GM23338 (cell line): ENCODE measurements at regions not wholly inside any gene's neighbourhood (a gene's known extent, or its start where the extent isn't known, plus 50 kb on each side); places are given as distances from the start of the nearest gene placed in this dataset.

Experiments
- ATAC-seq: fragments of 200-7000 bp; cut with Tn5 transposase; 3 replicates; pipeline ENCODE4 v1.9.1; 2020
- DNase-seq: peaks from one replicate; pipeline ENCODE4 v3.0.0-alpha.2; 2015; ENCODE audit warnings: low spot score
- H2AFZ ChIP-seq: fragments of 200-600 bp; sonication (generic); 2 replicates; pipeline ENCODE4 v1.8.0; 2016; ENCODE audit warnings: antibody characterized with exemption, mild to moderate bottlenecking, moderate library complexity
- H3F3A ChIP-seq: fragments of 200-600 bp; sonication (generic); replicated peaks from 2 replicates; pipeline ENCODE4 v1.8.0; 2017; ENCODE audit warnings: antibody characterized with exemption, mixed run types, low read depth
- H3K27ac ChIP-seq: fragments of 200-600 bp; sonication (generic); 2 replicates; pipeline ENCODE4 v1.6.1; 2016; ENCODE audit warnings: low read depth
- H3K27me3 ChIP-seq: fragments of 200-600 bp; sonication (generic); 2 replicates; pipeline ENCODE4 v1.8.0; 2016; ENCODE audit warnings: mild to moderate bottlenecking, mixed run types, moderate library complexity; ENCODE audit not compliant: insufficient read depth
- H3K36me3 ChIP-seq: fragments of 200-600 bp; sonication (generic); 2 replicates; pipeline ENCODE4 v1.8.0; 2016; ENCODE audit warnings: mild to moderate bottlenecking; ENCODE audit not compliant: insufficient read depth
- H3K4me1 ChIP-seq: fragments of 200-600 bp; sonication (generic); 2 replicates; pipeline ENCODE4 v1.8.0; 2016; ENCODE audit warnings: mild to moderate bottlenecking, moderate library complexity; ENCODE audit not compliant: insufficient read depth
- H3K4me2 ChIP-seq: fragments of 200-600 bp; sonication (generic); 2 replicates; pipeline ENCODE4 v1.7.1; 2017; ENCODE audit warnings: mixed run types
- H3K4me3 ChIP-seq: fragments of 200-600 bp; sonication (generic); 2 replicates; pipeline ENCODE4 v1.6.1; 2016; ENCODE audit warnings: mixed run types
- H3K79me2 ChIP-seq: fragments of 200-600 bp; sonication (generic); replicated peaks from 2 replicates; pipeline ENCODE4 v1.8.0; 2017; ENCODE audit warnings: mild to moderate bottlenecking; ENCODE audit not compliant: insufficient read depth
- H3K9me2 ChIP-seq: fragments of 200-600 bp; sonication (generic); 2 replicates; pipeline ENCODE4 v1.8.0; 2017; ENCODE audit not compliant: insufficient read depth
- H4K20me1 ChIP-seq: fragments of 200-600 bp; sonication (generic); replicated peaks from 2 replicates; pipeline ENCODE4 v1.8.0; 2017; ENCODE audit warnings: mild to moderate bottlenecking; ENCODE audit not compliant: insufficient read depth
- H3K27ac Mint-ChIP-seq: 2 replicates; pipeline ENCODE4 v1.8.0; 2020; ENCODE audit warnings: inconsistent platforms, mild to moderate bottlenecking, moderate library complexity, mixed read lengths
- H3K27me3 Mint-ChIP-seq: 3 replicates; pipeline ENCODE4 v1.8.0; 2022; ENCODE audit warnings: low read depth, mild to moderate bottlenecking, moderate library complexity, mixed read lengths, inconsistent platforms; ENCODE audit not compliant: insufficient read depth, poor library complexity
- H3K36me3 Mint-ChIP-seq: 3 replicates; pipeline ENCODE4 v1.8.0; 2021; ENCODE audit warnings: low read depth, mild to moderate bottlenecking, inconsistent platforms, moderate library complexity, mixed read lengths
- H3K4me1 Mint-ChIP-seq: 3 replicates; pipeline ENCODE4 v1.8.0; 2020; ENCODE audit warnings: mild to moderate bottlenecking, inconsistent platforms, mixed read lengths
- H3K4me3 Mint-ChIP-seq: 3 replicates; pipeline ENCODE4 v1.8.0; 2021; ENCODE audit warnings: moderate library complexity, mild to moderate bottlenecking, inconsistent platforms, mixed read lengths
- H3K9me3 Mint-ChIP-seq: 3 replicates; pipeline ENCODE4 v1.8.0; 2020; ENCODE audit warnings: moderate library complexity, mild to moderate bottlenecking, inconsistent platforms, mixed read lengths
- CREB1 ChIP-seq: fragments of 250-450 bp; sonication (Bioruptor Pico); IDR thresholded peaks from 2 replicates; pipeline ENCODE4 v1.5.0; 2020; ENCODE audit warnings: low read depth, mild to moderate bottlenecking, moderate library complexity
- EZH2 ChIP-seq: fragments of 200-600 bp; sonication (generic); IDR thresholded peaks from one replicate; pipeline ENCODE4 v1.8.0; 2017; ENCODE audit warnings: antibody characterized with exemption, mild to moderate bottlenecking, low read depth; ENCODE audit not compliant: unreplicated experiment
- JUNB ChIP-seq: IDR thresholded peaks from one replicate; pipeline ENCODE4 v1.6.1; 2016; ENCODE audit warnings: antibody characterized with exemption; ENCODE audit not compliant: unreplicated experiment
- STAT1 ChIP-seq: IDR thresholded peaks from one replicate; pipeline ENCODE4 v1.6.1; 2016; ENCODE audit warnings: antibody characterized with exemption; ENCODE audit not compliant: unreplicated experiment
- ZNF114 ChIP-seq: fragments of 250-450 bp; sonication (Bioruptor Pico); IDR thresholded peaks from 2 replicates; pipeline ENCODE4 v1.5.0; 2020; ENCODE audit warnings: mild to moderate bottlenecking, moderate library complexity
- TF ChIP-seq, protein P1 (sequence below): IDR thresholded peaks from one replicate; pipeline ENCODE4 v1.6.1; 2018; ENCODE audit warnings: antibody characterized with exemption; ENCODE audit not compliant: unreplicated experiment
- TF ChIP-seq, protein P2 (sequence below): fragments of 250-450 bp; sonication (Bioruptor Pico); IDR thresholded peaks from 2 replicates; pipeline ENCODE4 v1.5.0; 2020; ENCODE audit warnings: mild to moderate bottlenecking, moderate library complexity

DNA sequence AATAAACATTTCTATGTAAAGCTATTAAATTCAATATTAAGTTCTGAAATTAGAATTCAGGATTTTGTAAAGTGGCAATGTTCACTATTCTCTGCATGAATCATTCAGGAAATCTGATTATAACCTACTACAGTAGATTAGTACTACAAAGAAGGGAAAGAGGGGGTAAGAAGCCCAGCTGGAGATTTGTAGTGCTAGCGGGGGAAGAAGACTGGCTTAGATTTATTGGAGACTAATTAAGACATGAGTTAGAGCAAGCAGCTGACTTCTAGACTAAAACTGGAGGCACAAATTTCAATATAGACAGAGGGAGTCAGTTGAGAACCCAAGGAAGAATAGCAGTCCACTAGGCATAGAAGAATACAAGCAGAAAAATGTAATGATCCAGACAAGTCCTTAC, 55.8 kb upstream of the SETMAR start (continued):
- TF ChIP-seq, protein P1, sequence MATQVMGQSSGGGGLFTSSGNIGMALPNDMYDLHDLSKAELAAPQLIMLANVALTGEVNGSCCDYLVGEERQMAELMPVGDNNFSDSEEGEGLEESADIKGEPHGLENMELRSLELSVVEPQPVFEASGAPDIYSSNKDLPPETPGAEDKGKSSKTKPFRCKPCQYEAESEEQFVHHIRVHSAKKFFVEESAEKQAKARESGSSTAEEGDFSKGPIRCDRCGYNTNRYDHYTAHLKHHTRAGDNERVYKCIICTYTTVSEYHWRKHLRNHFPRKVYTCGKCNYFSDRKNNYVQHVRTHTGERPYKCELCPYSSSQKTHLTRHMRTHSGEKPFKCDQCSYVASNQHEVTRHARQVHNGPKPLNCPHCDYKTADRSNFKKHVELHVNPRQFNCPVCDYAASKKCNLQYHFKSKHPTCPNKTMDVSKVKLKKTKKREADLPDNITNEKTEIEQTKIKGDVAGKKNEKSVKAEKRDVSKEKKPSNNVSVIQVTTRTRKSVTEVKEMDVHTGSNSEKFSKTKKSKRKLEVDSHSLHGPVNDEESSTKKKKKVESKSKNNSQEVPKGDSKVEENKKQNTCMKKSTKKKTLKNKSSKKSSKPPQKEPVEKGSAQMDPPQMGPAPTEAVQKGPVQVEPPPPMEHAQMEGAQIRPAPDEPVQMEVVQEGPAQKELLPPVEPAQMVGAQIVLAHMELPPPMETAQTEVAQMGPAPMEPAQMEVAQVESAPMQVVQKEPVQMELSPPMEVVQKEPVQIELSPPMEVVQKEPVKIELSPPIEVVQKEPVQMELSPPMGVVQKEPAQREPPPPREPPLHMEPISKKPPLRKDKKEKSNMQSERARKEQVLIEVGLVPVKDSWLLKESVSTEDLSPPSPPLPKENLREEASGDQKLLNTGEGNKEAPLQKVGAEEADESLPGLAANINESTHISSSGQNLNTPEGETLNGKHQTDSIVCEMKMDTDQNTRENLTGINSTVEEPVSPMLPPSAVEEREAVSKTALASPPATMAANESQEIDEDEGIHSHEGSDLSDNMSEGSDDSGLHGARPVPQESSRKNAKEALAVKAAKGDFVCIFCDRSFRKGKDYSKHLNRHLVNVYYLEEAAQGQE = no peak
- TF ChIP-seq CREB1 (CRISPR knock-in tag) (no peak), ZNF114 (CRISPR knock-in tag) (no peak), JUNB (no peak)
- TF ChIP-seq, protein P2, sequence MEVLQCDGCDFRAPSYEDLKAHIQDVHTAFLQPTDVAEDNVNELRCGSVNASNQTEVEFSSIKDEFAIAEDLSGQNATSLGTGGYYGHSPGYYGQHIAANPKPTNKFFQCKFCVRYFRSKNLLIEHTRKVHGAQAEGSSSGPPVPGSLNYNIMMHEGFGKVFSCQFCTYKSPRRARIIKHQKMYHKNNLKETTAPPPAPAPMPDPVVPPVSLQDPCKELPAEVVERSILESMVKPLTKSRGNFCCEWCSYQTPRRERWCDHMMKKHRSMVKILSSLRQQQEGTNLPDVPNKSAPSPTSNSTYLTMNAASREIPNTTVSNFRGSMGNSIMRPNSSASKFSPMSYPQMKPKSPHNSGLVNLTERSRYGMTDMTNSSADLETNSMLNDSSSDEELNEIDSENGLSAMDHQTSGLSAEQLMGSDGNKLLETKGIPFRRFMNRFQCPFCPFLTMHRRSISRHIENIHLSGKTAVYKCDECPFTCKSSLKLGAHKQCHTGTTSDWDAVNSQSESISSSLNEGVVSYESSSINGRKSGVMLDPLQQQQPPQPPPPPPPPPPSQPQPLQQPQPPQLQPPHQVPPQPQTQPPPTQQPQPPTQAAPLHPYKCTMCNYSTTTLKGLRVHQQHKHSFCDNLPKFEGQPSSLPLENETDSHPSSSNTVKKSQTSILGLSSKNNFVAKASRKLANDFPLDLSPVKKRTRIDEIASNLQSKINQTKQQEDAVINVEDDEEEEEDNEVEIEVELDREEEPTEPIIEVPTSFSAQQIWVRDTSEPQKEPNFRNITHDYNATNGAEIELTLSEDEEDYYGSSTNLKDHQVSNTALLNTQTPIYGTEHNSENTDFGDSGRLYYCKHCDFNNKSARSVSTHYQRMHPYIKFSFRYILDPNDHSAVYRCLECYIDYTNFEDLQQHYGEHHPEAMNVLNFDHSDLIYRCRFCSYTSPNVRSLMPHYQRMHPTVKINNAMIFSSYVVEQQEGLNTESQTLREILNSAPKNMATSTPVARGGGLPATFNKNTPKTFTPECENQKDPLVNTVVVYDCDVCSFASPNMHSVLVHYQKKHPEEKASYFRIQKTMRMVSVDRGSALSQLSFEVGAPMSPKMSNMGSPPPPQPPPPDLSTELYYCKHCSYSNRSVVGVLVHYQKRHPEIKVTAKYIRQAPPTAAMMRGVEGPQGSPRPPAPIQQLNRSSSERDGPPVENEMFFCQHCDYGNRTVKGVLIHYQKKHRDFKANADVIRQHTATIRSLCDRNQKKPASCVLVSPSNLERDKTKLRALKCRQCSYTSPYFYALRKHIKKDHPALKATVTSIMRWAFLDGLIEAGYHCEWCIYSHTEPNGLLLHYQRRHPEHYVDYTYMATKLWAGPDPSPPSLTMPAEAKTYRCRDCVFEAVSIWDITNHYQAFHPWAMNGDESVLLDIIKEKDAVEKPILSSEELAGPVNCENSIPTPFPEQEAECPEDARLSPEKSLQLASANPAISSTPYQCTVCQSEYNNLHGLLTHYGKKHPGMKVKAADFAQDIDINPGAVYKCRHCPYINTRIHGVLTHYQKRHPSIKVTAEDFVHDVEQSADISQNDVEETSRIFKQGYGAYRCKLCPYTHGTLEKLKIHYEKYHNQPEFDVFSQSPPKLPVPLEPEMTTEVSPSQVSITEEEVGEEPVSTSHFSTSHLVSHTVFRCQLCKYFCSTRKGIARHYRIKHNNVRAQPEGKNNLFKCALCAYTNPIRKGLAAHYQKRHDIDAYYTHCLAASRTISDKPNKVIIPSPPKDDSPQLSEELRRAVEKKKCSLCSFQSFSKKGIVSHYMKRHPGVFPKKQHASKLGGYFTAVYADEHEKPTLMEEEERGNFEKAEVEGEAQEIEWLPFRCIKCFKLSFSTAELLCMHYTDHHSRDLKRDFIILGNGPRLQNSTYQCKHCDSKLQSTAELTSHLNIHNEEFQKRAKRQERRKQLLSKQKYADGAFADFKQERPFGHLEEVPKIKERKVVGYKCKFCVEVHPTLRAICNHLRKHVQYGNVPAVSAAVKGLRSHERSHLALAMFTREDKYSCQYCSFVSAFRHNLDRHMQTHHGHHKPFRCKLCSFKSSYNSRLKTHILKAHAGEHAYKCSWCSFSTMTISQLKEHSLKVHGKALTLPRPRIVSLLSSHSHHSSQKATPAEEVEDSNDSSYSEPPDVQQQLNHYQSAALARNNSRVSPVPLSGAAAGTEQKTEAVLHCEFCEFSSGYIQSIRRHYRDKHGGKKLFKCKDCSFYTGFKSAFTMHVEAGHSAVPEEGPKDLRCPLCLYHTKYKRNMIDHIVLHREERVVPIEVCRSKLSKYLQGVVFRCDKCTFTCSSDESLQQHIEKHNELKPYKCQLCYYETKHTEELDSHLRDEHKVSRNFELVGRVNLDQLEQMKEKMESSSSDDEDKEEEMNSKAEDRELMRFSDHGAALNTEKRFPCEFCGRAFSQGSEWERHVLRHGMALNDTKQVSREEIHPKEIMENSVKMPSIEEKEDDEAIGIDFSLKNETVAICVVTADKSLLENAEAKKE (CRISPR knock-in tag) = no peak

DNA sequence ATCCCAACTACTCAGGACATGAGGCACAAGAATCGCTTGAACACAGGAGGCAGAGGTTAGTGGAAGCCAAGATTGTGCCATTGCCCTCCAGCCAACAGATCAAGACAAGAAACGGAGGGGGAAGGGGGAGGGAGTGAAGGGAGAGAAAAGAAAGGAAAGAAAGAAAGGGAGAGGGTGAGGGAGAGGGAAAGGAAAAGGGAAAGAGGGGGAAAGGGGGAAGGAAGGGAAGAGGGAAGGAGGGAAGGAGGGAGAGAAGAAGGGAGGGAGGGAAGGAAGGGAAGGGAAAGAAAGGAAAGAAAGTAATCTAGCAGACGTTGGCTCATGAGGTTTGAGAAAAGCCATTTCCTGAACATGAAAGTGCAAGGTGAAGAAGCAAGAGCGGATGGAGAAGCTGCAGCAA, 53.1 kb upstream of the SETMAR start:
- Histone ChIP-seq H2AFZ (no peak overlapping the region), H3K27me3 (no peaks in the 10 kb centered on the region), H3K79me2 (no peaks in the 10 kb centered on the region), H3K4me1 (peaks cover 3% of the 10 kb centered on the region), H3K4me2 (no peak overlapping the region), H3F3A (no peaks in the 10 kb centered on the region), H3K9me2 (peaks cover 12% of the 10 kb centered on the region; the same call in 1 of the 2 replicates), H3K36me3 (no peaks in the 10 kb centered on the region), H4K20me1 (no peaks in the 10 kb centered on the region), H3K4me3 (no peak overlapping the region), H3K27ac (no peak overlapping the region)
- no peak overlapping the region for H3K27ac Mint-ChIP-seq
- H3K27me3 Mint-ChIP-seq = peaks cover 5% of the 10 kb centered on the region
- H3K9me3 Mint-ChIP-seq = peaks cover 54% of the 10 kb centered on the region
- no peak for DNase-seq
- H3K4me1 Mint-ChIP-seq = no peaks in the 10 kb centered on the region; the same call in 1 of the 3 replicates
- H3K36me3 Mint-ChIP-seq = peaks cover 6% of the 10 kb centered on the region
- no peak for ATAC-seq
- H3K4me3 Mint-ChIP-seq = no peak overlapping the region
- TF ChIP-seq STAT1 = no peak
- no peak for TF ChIP-seq EZH2
- TF ChIP-seq, protein P2 (CRISPR knock-in tag) = no peak
